ENCODE measurements at regions not wholly inside any gene's neighbourhood (a gene's known extent, or its start where the extent isn't known, plus 50 kb on each side); places are given as distances from the start of the nearest gene placed in this dataset.

DNA sequence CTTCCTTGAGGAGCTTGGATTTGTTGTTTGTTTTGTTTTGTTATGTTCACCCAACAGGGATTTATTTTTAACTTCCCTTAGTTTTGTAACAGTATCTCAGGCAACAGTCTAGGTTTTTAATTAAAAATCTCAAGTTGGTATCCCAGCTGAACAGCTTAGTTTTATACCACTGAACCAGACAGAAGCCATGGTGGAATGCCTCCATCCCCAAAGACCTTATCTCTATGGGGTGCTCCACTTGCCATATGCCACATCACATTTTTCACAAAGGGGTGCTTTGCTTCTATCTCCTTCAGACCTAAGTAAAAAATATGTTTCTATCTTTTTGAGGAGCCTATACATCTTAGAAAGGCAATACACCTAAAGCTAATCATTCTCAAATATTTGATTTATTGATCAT is 715.8 kb upstream of the KIF2B start:
- Mint-ChIP-seq H3K4me1 (ENCODE audit: unreplicated experiment) (no peaks in the 10 kb centered on the region), H3K4me3 (ENCODE audit: unreplicated experiment) (no peak overlapping the region), H3K36me3 (ENCODE audit: unreplicated experiment) (no peaks in the 10 kb centered on the region), H3K27me3 (ENCODE audit: unreplicated experiment) (no peaks in the 10 kb centered on the region), H3K9me3 (ENCODE audit: unreplicated experiment) (no peaks in the 10 kb centered on the region), H3K27ac (ENCODE audit: unreplicated experiment) (no peak overlapping the region)
- DNase-seq (ENCODE audit: extremely low spot score, unreplicated experiment), result no peak
- TF ChIP-seq CTCF (IDR thresholded peaks at IDR 0.05), result no peak

GRCh38 chr17:53101706-53102105 is 721.0 kb upstream of the KIF2B start:
- no peak for TF ChIP-seq CTCF (IDR thresholded peaks at IDR 0.05)

GRCh38 chr17:53100126-53100525 is 722.6 kb upstream of the KIF2B start:
- no peak overlapping the region for H3K4me3 Mint-ChIP-seq (ENCODE audit: unreplicated experiment)
- TF ChIP-seq CTCF (IDR thresholded peaks at IDR 0.05), result no peak
- H3K36me3 Mint-ChIP-seq (ENCODE audit: unreplicated experiment), result no peaks in the 10 kb centered on the region
- H3K9me3 Mint-ChIP-seq (ENCODE audit: unreplicated experiment), result peaks cover 7% of the 10 kb centered on the region
- H3K27ac Mint-ChIP-seq (ENCODE audit: unreplicated experiment), result no peak overlapping the region
- H3K4me1 Mint-ChIP-seq (ENCODE audit: unreplicated experiment), result no peaks in the 10 kb centered on the region
- H3K27me3 Mint-ChIP-seq (ENCODE audit: unreplicated experiment), result no peaks in the 10 kb centered on the region
- no peak for DNase-seq (ENCODE audit: extremely low spot score, unreplicated experiment)

More at GRCh38 chr17:53101706-53102105, 721.0 kb upstream of the KIF2B start:
- Mint-ChIP-seq H3K4me3 (ENCODE audit: unreplicated experiment) (no peak overlapping the region), H3K4me1 (ENCODE audit: unreplicated experiment) (no peaks in the 10 kb centered on the region), H3K27me3 (ENCODE audit: unreplicated experiment) (no peaks in the 10 kb centered on the region), H3K27ac (ENCODE audit: unreplicated experiment) (no peak overlapping the region), H3K36me3 (ENCODE audit: unreplicated experiment) (no peaks in the 10 kb centered on the region), H3K9me3 (ENCODE audit: unreplicated experiment) (peaks cover 4% of the 10 kb centered on the region)
- no peak for DNase-seq (ENCODE audit: extremely low spot score, unreplicated experiment)

DNA sequence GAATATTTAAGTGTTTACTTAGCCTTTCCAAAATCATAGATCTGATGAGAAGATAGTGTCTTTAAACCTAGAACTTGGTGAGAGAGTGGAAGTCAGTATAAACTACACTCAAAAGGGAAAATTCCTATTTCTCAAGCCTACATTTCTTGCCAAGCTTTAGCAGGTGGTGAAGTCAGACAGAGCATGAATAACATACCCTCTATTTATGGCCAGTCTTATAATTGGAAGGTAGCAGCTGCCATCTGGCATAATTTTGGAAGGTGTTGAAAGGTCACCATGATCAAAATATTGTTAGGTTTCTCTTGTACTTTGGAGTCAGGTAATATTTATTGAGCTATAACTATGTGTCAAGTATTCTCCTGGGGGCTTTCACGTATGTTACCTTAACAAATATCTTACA is 729.3 kb upstream of the KIF2B start:
- H3K9me3 Mint-ChIP-seq (ENCODE audit: unreplicated experiment), result peaks cover 13% of the 10 kb centered on the region
- no peaks in the 10 kb centered on the region for H3K36me3 Mint-ChIP-seq (ENCODE audit: unreplicated experiment)
- no peaks in the 10 kb centered on the region for H3K27me3 Mint-ChIP-seq (ENCODE audit: unreplicated experiment)
- DNase-seq (ENCODE audit: extremely low spot score, unreplicated experiment), result no peak
- no peak overlapping the region for H3K4me3 Mint-ChIP-seq (ENCODE audit: unreplicated experiment)
- no peak overlapping the region for H3K27ac Mint-ChIP-seq (ENCODE audit: unreplicated experiment)
- no peak for TF ChIP-seq CTCF (IDR thresholded peaks at IDR 0.05)
- no peaks in the 10 kb centered on the region for H3K4me1 Mint-ChIP-seq (ENCODE audit: unreplicated experiment)

GRCh38 chr17:53092072-53092471 is 730.7 kb upstream of the KIF2B start:
- Mint-ChIP-seq H3K4me3 (ENCODE audit: unreplicated experiment) (no peak overlapping the region), H3K9me3 (ENCODE audit: unreplicated experiment) (peaks cover 12% of the 10 kb centered on the region), H3K36me3 (ENCODE audit: unreplicated experiment) (no peaks in the 10 kb centered on the region), H3K4me1 (ENCODE audit: unreplicated experiment) (no peaks in the 10 kb centered on the region), H3K27me3 (ENCODE audit: unreplicated experiment) (no peaks in the 10 kb centered on the region), H3K27ac (ENCODE audit: unreplicated experiment) (no peak overlapping the region)
- no peak for TF ChIP-seq CTCF (IDR thresholded peaks at IDR 0.05)
- DNase-seq (ENCODE audit: extremely low spot score, unreplicated experiment), result no peak

Data from osteocyte (in vitro differentiated cells).